H7 (cell line): ENCODE measurements at regions not wholly inside any gene's neighbourhood (a gene's known extent, or its start where the extent isn't known, plus 50 kb on each side); places are given as distances from the start of the nearest gene placed in this dataset.

Experiments used
- DNase-seq: peaks from one replicate; pipeline ENCODE4 v3.0.0; 2012
- H3K27me3 ChIP-seq: 2 replicates; pipeline ENCODE4 v1.6.0; 2011; ENCODE audit warnings: mild to moderate bottlenecking, low read length; ENCODE audit not compliant: control insufficient read depth, insufficient read depth
- H3K36me3 ChIP-seq: replicated peaks from 2 replicates; pipeline ENCODE4 v1.5.1; 2011; ENCODE audit warnings: low read length; ENCODE audit not compliant: control insufficient read depth, insufficient read depth
- H3K4me3 ChIP-seq: 2 replicates; pipeline ENCODE4 v1.5.1; 2011; ENCODE audit warnings: low read depth, mild to moderate bottlenecking, control low read depth, low read length, moderate library complexity; ENCODE audit not compliant: insufficient read depth

DNA sequence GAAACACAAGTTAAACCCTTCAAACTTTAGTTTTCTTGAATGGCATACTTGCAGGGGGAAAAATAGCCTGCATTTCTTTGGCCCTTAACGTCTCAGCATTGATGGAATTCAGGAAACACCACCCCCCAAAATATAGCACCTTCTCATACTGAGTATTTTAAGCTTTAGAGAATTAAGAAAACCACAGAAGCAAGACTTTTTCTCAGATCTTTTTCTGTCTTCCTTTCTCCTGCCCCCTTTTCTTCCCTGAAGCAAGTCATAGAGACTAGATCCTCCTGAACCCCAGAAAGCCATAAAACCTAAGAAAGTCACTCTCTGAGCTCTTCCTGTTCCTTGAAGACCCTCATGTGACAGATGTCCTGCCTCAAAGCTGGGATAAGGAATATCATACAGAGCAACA, 1069.9 kb downstream of the EFNA5 start:
- no peak for DNase-seq
- no peaks in the 10 kb centered on the region for H3K36me3 ChIP-seq
- no peaks in the 10 kb centered on the region for H3K27me3 ChIP-seq
- H3K4me3 ChIP-seq = no peak overlapping the region

DNA sequence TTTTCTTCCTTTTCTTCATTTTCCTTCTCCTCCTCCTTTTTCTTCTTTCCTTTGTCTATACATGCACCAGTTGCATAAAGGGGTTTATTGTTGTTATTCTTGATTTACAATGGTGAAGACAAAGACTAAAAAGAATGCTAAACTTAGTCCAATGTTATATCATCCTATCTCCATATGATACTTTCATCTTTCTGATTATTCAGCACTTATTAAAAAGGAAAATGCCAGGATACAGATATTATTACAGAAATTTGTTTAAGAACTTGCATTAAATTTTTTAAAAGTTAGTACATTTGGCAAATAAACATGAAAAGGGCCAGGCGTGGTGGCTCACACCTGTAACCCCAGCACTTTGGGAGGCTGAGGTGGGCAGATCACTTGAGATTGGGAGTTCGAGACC, 1074.9 kb downstream of the EFNA5 start:
- no peak overlapping the region for H3K4me3 ChIP-seq
- DNase-seq = no peak
- no peaks in the 10 kb centered on the region for H3K36me3 ChIP-seq
- no peaks in the 10 kb centered on the region for H3K27me3 ChIP-seq

DNA sequence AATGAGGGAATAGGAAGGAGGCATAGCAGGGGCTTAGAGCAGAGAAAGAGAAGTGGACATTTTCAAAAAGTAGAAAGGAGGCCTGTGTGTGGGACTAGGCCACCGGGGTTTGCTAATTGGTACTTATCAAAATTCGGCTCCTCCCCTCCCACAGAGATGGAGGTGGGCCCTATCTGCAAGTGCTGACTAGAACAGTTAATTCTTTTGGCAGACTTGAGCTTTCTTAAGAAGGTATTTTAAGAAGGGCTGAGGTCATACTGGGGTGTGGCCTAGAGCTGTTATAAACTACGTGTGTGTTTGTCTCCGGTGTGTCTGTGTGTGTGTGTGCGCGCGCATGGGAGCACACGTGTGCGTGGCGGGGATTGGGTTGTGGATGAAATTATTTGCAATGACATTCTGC, 1086.5 kb downstream of the EFNA5 start:
- Histone ChIP-seq H3K4me3 (no peak overlapping the region), H3K36me3 (no peaks in the 10 kb centered on the region), H3K27me3 (no peaks in the 10 kb centered on the region)
- DNase-seq = no peak

DNA sequence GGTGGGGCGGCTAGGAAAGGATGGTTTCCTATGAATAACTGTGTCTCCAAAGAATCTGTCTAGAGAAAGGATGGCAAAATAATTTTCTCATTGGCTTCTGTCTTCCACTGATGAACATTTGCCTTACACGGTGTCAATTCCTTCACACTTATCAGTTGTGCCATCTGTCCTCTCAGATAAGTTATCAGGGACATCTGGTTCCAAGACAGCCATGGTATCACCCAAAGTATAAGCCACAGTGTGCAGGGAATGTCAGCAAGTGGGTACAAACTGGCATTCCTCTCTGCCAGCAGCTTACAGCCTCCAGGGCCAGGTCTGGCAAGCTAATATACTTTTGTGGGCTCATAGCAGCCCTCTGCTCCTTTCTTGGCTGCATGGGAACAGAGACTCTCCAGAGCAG, 1092.0 kb downstream of the EFNA5 start:
- Histone ChIP-seq H3K36me3 (no peaks in the 10 kb centered on the region), H3K4me3 (no peak overlapping the region), H3K27me3 (no peaks in the 10 kb centered on the region)
- DNase-seq = no peak

DNA sequence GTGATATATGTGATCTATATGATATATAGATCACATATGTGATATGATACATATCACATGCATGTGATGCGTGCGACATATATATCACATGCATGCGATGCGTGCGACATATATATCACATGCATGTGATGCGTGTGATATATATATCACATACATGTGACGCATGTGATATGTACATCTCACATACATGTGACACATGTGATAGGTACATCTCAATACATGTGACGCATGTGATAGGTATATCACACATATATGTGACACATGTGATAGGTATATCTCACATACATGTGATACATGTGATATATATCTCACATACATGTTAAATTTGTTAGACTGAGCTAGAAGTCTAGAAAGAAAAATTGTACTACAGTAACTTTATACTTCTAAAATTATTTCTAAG, 1095.9 kb downstream of the EFNA5 start:
- Histone ChIP-seq H3K36me3 (no peaks in the 10 kb centered on the region), H3K4me3 (no peak overlapping the region), H3K27me3 (no peaks in the 10 kb centered on the region)
- DNase-seq = no peak

DNA sequence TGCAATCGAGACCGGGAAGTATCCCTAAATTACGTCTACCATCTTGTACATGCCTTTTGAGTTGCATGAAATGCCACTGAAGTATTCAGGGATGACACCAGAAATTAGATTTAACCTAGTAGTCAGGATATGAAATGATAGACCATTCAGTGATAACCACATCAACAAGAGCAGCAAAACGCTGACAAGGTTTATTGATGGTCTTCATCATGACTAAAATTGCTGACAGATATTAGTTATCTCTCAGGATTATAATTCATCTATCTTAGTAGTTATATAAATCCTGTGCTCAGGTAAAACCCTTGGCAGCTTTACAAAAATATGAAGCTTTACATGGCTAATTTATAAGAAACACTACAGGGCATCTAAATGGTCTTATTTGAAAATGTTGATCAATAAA, 1104.7 kb downstream of the EFNA5 start:
- Histone ChIP-seq H3K27me3 (no peaks in the 10 kb centered on the region), H3K36me3 (no peaks in the 10 kb centered on the region), H3K4me3 (no peak overlapping the region)
- DNase-seq = no peak

DNA sequence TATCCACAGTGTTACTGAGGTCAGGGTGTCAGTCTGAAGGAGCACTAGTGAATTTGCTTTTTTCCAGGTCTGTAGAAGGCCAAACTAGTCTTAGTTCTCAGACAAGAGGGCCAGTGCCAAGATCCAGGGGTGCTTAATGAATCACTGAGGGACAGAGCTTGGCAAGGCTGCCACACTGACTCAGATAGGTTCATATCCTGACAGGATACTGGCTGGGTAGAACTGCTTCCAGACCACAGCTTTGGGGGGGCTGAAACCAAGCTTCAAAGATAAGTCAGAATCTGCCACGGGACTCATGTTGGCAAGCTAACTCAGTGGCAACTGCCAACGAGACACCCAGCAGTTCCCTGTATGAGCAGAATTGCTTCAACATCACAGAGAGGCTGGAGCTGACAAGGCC, 1125.4 kb downstream of the EFNA5 start:
- H3K27me3 ChIP-seq = no peaks in the 10 kb centered on the region

DNA sequence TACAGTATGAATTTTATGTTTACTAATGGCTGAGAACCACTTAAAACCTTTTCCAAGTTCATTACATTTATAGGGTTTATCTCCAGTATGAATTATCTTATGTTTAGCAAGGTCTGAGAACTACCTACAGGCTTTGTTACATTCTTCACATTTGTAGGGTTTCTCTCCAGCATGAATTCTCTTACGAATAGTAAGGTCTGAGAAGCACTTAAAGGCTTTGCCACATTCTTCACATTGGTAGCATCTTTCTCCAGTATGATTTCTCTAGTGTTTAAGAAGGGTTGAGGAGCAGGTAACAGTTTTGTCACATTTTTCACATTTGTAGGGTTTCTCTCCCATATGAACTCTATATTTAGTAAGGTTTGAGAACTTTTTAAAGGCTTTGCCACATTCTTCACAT, 1127.4 kb downstream of the EFNA5 start:
- no peak for DNase-seq
- Histone ChIP-seq H3K36me3 (no peaks in the 10 kb centered on the region), H3K4me3 (no peak overlapping the region)

More for the DNA sequence above, 1125.4 kb downstream of the EFNA5 start:
- H3K36me3 ChIP-seq = no peaks in the 10 kb centered on the region
- H3K4me3 ChIP-seq = no peak overlapping the region
- DNase-seq = no peak

DNA sequence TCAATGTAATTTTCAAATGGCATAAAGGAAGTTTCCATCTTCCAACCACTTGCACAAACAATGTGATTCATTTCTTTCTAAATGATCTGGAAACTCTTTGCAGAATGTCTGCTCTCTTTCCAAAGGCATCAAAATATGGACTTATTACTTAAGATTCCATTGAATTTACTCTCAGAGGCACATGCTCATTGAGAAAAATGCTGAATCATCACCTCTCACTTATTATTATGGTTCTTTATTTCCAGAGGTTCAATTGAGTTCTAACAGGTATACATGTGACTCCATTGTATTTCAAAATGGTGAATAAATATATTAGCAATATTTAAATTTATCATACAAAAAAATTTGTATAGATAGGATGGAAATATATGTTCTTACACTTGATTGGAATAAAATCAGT, 1140.6 kb downstream of the EFNA5 start:
- H3K4me3 ChIP-seq = no peak overlapping the region
- H3K36me3 ChIP-seq = no peaks in the 10 kb centered on the region
- H3K27me3 ChIP-seq = no peaks in the 10 kb centered on the region
- no peak for DNase-seq

More for the DNA sequence above, 1127.4 kb downstream of the EFNA5 start:
- no peaks in the 10 kb centered on the region for H3K27me3 ChIP-seq

DNA sequence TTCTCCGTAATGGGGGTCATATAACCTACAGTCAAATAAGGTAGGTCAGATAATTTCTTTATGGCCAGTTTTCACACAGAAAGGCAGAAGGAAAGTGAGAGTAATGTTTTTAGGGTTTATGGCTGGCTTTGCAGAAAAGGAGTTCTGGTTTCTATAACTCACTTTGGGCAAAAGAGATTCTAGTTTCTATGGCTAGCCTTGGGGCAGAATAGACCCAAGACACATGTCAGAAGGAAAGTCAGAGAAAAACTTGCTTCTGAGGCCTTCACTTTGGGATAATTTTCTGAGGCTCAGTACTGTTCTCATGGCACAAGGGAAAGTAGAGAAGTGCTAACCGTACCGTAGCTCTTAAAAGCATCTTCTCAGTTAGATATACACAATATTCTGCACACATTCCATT, 1145.3 kb downstream of the EFNA5 start:
- Histone ChIP-seq H3K4me3 (no peak overlapping the region), H3K27me3 (no peaks in the 10 kb centered on the region), H3K36me3 (no peaks in the 10 kb centered on the region)
- no peak for DNase-seq

DNA sequence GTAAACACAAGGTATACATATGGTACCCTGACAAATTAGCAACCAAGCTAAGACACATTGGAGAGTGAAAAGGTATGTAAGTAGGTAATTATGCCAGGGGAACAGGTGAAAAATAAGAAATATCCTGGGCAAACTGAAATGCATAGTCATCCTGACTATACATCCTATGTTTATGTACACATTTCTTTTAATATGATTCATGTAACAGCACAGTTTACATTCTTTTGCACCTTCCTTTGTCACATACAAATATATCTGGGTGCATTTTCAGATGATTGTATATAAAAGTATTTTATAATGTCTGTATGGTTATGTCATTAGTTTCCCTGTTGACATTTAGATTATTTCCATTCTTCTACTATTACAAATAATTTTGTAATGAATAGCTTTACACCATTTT, 1146.9 kb downstream of the EFNA5 start:
- Histone ChIP-seq H3K27me3 (no peaks in the 10 kb centered on the region), H3K4me3 (no peak overlapping the region), H3K36me3 (no peaks in the 10 kb centered on the region)
- DNase-seq = no peak

DNA sequence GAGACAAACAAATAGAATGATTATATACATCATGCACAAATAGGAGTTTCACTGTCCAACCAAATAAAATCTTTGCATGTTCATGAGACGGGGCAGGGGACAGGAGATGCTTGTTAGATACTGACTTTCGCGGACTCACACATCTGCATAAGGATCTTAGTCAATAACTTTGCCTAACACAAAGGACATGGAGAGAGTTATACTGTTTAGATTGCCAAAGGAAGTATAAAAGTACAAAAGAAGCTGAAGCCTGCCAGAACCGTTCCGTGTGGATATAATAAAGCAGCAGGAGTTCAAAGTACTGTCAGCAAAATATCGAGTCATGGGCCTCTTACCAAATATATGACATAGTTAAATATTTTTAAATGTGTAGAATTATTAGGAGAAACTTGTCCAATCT, 1148.4 kb downstream of the EFNA5 start:
- no peak overlapping the region for H3K4me3 ChIP-seq
- H3K36me3 ChIP-seq = no peaks in the 10 kb centered on the region
- H3K27me3 ChIP-seq = no peaks in the 10 kb centered on the region
- DNase-seq = no peak

DNA sequence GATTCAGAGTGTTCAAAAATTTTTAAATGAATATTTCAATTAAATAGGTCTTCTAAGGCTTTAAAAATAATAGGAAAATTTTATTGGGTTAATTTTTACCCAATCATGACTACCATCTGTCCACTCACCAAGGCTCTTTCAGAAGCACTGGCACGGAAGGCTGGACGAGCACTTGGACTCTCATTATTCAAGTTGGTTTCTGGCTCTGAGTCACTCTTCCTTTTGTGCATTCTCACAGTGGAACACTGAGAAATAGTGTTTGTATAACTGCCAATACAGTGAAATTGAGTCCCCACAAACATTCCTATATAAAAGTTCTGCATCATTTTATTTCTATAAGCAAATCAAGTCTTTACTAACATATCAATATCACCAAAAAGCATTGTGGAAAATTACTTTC, 1149.0 kb downstream of the EFNA5 start:
- Histone ChIP-seq H3K36me3 (no peaks in the 10 kb centered on the region), H3K4me3 (no peak overlapping the region), H3K27me3 (no peaks in the 10 kb centered on the region)
- DNase-seq = no peak

DNA sequence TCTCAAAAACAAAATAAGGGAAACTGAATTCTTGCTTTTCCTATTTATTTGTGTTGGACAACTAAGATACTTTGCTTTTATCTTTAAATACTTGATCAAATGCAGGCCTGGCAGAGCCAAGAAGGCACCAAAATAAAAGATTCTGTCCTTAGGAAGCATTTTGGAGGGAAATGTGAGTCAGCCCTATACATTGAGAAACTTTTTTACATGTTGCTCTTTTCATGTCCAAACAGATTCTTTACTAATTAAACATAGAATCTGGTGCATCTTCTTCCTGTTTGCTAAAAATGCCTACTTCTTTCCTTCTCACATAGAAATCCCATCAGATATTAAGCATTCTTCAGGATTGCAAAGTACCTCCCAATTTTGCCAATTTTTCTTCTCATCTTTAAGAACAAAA, 1160.4 kb downstream of the EFNA5 start:
- Histone ChIP-seq H3K4me3 (no peak overlapping the region), H3K36me3 (no peaks in the 10 kb centered on the region), H3K27me3 (no peaks in the 10 kb centered on the region)
- DNase-seq = no peak

DNA sequence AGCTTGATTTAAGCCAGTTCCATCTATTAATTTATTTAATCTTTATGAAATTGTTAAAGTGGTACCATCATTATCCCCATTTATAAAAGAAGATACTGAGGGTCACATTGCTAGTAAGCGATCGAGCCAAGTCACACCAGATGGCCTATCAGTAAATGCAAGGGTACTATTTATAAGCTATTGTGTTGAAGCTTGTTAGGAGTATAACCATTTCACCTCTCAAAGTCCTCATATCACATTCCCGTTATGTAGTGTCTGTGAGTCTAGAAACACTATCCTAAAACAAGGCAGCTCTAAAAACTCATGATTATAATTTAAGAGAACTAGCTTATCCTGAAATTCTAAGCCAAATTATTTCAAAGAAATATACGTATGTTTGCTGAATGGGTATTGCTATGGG, 1161.8 kb downstream of the EFNA5 start:
- no peak for DNase-seq
- no peaks in the 10 kb centered on the region for H3K27me3 ChIP-seq
- no peak overlapping the region for H3K4me3 ChIP-seq
- no peaks in the 10 kb centered on the region for H3K36me3 ChIP-seq

DNA sequence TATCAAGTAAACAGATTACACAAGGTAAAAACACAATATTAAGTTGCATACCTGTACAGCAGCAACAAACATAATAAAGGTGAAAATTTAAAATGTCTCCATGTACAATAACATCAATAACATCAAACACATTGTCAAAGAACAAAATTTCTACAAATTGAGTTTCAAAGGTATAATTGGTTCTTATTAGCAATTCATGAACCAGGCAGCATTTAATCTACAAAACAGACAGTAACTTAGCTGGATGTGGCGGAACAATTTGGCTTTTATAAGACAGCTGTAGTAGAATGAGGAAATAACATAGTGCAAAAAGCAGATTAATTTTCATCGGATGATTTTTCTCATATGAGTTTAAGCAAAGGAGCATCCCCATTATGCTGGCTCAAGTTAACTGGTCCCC, 1176.8 kb downstream of the EFNA5 start:
- H3K27me3 ChIP-seq = no peaks in the 10 kb centered on the region
- no peak overlapping the region for H3K4me3 ChIP-seq
- DNase-seq = no peak
- H3K36me3 ChIP-seq = no peaks in the 10 kb centered on the region
